Stomach (tissue), 4 donors: ENCODE measurements at regions not wholly inside any gene's neighbourhood (a gene's known extent, or its start where the extent isn't known, plus 50 kb on each side); places are given as distances from the start of the nearest gene placed in this dataset.

Experiments used
- CTCF ChIP-seq, 7 experiments: fragments of 450-650 bp in 4 of 7; fragments of 200-600 bp in 3 of 7; sonication (generic) in 3 of 7; IDR thresholded peaks; one replicate each; pipeline ENCODE4 v1.5.1; 2016 to 2019; ENCODE audit warnings: antibody characterized with exemption in 7 of 7, control low read depth in 2 of 7, mild to moderate bottlenecking in 1 of 7
- POLR2A ChIP-seq, 4 donors: fragments of 450-650 bp; IDR thresholded peaks; one replicate each; pipeline ENCODE4 v1.6.1; 2016; ENCODE audit warnings: antibody characterized with exemption in 4 of 4, control low read depth in 2 of 4, mild to moderate bottlenecking in 1 of 4, moderate library complexity in 1 of 4

- TF ChIP-seq POLR2A (IDR thresholded peaks at IDR 0.05) (no peak), CTCF (IDR thresholded peaks at IDR 0.05) (no peak)
Measured at GRCh38 chr11:79742176-79742575, 301.3 kb upstream of the TENM4 start.
